Smooth muscle cell (in vitro differentiated cells): ENCODE measurements at regions not wholly inside any gene's neighbourhood (a gene's known extent, or its start where the extent isn't known, plus 50 kb on each side); places are given as distances from the start of the nearest gene placed in this dataset.

Experiments used
- DNase-seq: peaks from one replicate; lab custom pipeline; 2025; ENCODE audit not compliant: unreplicated experiment; lab: John Stamatoyannopoulos, UW
- H2AFZ ChIP-seq: fragments of 200-600 bp; sonication (generic); 2 replicates; pipeline ENCODE4 v1.6.0; 2016; ENCODE audit warnings: antibody characterized with exemption, low read depth, mild to moderate bottlenecking
- H3F3A ChIP-seq: fragments of 200-600 bp; sonication (generic); 2 replicates; pipeline ENCODE4 v1.6.0; 2017; ENCODE audit warnings: antibody characterized with exemption, low read depth
- H3K27ac ChIP-seq: fragments of 200-600 bp; sonication (generic); 2 replicates; pipeline ENCODE4 v1.5.1; 2016; ENCODE audit warnings: low read depth, mild to moderate bottlenecking
- H3K27me3 ChIP-seq: fragments of 200-600 bp; sonication (generic); 2 replicates; pipeline ENCODE4 v1.6.1; 2016; ENCODE audit warnings: low read depth, mild to moderate bottlenecking
- H3K36me3 ChIP-seq: fragments of 200-600 bp; sonication (generic); 2 replicates; pipeline ENCODE4 v1.5.1; 2016; ENCODE audit warnings: low read depth
- H3K4me1 ChIP-seq: fragments of 200-600 bp; sonication (generic); 2 replicates; pipeline ENCODE4 v1.5.1; 2016; ENCODE audit warnings: low read depth
- H3K4me2 ChIP-seq: fragments of 200-600 bp; sonication (generic); 2 replicates; pipeline ENCODE4 v1.6.0; 2016; ENCODE audit warnings: mild to moderate bottlenecking
- H3K4me3 ChIP-seq: fragments of 200-600 bp; sonication (generic); 2 replicates; pipeline ENCODE4 v1.5.1; 2016; ENCODE audit warnings: mild to moderate bottlenecking
- H3K79me2 ChIP-seq: fragments of 200-600 bp; sonication (generic); 2 replicates; pipeline ENCODE4 v1.6.0; 2016; ENCODE audit warnings: low read depth, mild to moderate bottlenecking
- H3K9ac ChIP-seq: fragments of 200-600 bp; sonication (generic); 2 replicates; pipeline ENCODE4 v1.6.0; 2016; ENCODE audit warnings: low read depth
- H3K9me3 ChIP-seq: fragments of 200-600 bp; sonication (generic); replicated peaks from 2 replicates; pipeline ENCODE4 v1.5.1; 2016; ENCODE audit warnings: low read depth
- H4K20me1 ChIP-seq: fragments of 200-600 bp; sonication (generic); 2 replicates; pipeline ENCODE4 v1.6.0; 2016; ENCODE audit warnings: low read depth
- WGBS: methylation state at CpG from one replicate; pipeline ENCODE4 v1.1.7; 2016; ENCODE audit warnings: low lambda C conversion rate; 5-methylcytosine and 5-hydroxymethylcytosine counted together
- TF ChIP-seq, protein P1 (sequence below): fragments of 200-600 bp; sonication (generic); IDR thresholded peaks from 2 replicates; pipeline ENCODE4 v1.5.1; 2017; ENCODE audit warnings: borderline replicate concordance, mild to moderate bottlenecking, antibody characterized with exemption; ENCODE audit not compliant: insufficient read depth, poor library complexity, severe bottlenecking

DNA sequence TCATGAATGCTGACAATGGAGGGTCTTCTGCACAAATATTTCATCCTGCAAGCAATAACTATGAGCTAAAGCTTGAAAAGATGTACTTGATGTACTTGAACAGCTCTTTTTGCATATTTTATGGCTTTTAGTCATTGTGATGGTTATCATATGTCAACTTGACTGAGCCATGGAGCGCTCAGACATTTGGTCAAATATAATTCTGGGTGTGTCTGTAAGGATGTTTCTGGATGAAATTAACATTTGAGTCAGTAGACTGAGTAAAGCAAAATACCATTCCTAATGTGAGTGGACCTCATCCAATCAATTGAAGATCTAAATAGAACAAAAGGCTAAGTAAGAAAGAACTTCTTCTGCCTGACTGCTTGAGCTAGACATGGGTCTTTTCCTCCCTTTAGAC, 509.0 kb downstream of the BCL11A start:
- no peaks in the 10 kb centered on the region for H3K79me2 ChIP-seq
- H4K20me1 ChIP-seq: no peaks in the 10 kb centered on the region
- no peak overlapping the region for H2AFZ ChIP-seq
- H3K9me3 ChIP-seq: no peaks in the 10 kb centered on the region
- no peak overlapping the region for H3K27ac ChIP-seq
- H3K4me2 ChIP-seq: no peak overlapping the region
- H3K4me3 ChIP-seq: no peak overlapping the region
- WGBS: 91% methylated on average over 1 of the region's 1 CpG
- H3K9ac ChIP-seq: no peak overlapping the region
- TF ChIP-seq, protein P1, sequence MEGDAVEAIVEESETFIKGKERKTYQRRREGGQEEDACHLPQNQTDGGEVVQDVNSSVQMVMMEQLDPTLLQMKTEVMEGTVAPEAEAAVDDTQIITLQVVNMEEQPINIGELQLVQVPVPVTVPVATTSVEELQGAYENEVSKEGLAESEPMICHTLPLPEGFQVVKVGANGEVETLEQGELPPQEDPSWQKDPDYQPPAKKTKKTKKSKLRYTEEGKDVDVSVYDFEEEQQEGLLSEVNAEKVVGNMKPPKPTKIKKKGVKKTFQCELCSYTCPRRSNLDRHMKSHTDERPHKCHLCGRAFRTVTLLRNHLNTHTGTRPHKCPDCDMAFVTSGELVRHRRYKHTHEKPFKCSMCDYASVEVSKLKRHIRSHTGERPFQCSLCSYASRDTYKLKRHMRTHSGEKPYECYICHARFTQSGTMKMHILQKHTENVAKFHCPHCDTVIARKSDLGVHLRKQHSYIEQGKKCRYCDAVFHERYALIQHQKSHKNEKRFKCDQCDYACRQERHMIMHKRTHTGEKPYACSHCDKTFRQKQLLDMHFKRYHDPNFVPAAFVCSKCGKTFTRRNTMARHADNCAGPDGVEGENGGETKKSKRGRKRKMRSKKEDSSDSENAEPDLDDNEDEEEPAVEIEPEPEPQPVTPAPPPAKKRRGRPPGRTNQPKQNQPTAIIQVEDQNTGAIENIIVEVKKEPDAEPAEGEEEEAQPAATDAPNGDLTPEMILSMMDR: no peak
- H3F3A ChIP-seq: no peaks in the 10 kb centered on the region
- no peak for DNase-seq
- H3K27me3 ChIP-seq: no peaks in the 10 kb centered on the region
- no peaks in the 10 kb centered on the region for H3K4me1 ChIP-seq
- no peaks in the 10 kb centered on the region for H3K36me3 ChIP-seq

DNA sequence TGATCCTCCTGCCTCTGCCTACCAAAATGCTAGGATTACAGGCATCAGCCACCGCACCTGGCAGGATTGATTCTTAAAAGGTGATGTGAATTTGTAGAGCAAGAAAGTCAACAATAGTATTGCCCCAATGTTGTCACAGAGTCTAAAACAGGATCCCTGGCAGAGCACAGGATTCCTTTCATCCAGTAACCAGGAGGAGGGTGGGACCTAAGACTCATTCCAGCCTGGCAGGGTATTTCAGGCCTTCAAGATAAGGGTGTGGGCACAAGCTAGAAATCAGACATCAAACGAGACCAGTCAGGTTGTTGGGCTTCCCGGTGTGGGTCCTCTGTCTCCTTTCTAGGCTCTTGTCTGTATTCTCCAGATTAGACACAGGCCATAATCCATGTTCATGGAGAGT, 511.4 kb downstream of the BCL11A start:
- TF ChIP-seq, protein P1: no peak
- H3K9ac ChIP-seq: no peak overlapping the region
- no peak overlapping the region for H2AFZ ChIP-seq
- H3F3A ChIP-seq: no peaks in the 10 kb centered on the region
- no peaks in the 10 kb centered on the region for H4K20me1 ChIP-seq
- H3K27ac ChIP-seq: no peak overlapping the region
- no peak overlapping the region for H3K4me3 ChIP-seq
- no peaks in the 10 kb centered on the region for H3K4me1 ChIP-seq
- no peaks in the 10 kb centered on the region for H3K79me2 ChIP-seq
- H3K27me3 ChIP-seq: no peaks in the 10 kb centered on the region
- H3K9me3 ChIP-seq: no peaks in the 10 kb centered on the region
- H3K4me2 ChIP-seq: no peak overlapping the region
- DNase-seq: no peak
- WGBS: 96% methylated on average over 3 of the region's 3 CpGs
- no peaks in the 10 kb centered on the region for H3K36me3 ChIP-seq

DNA sequence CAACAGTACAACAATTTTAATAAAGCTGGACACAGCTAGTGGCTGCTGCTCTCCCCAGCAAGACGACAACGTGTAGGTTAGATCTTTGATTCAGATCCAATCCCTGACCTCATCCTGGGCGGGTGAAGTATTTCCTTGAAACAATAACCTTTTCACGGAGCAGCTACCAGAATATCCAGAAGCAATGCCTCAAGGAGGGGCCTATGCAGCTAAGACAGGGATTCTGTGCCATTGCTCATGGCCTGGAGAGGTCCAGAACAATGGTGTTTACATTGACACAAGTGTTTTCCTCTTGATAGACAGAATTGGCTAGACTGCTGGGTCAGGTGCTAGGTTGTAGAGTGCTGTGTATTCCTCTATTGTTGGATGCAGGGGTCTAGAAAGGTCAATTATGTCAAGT, 520.1 kb downstream of the BCL11A start:
- no peaks in the 10 kb centered on the region for H3K79me2 ChIP-seq
- no peak overlapping the region for H3K4me3 ChIP-seq
- TF ChIP-seq, protein P1: no peak
- H4K20me1 ChIP-seq: no peaks in the 10 kb centered on the region
- no peak overlapping the region for H3K27ac ChIP-seq
- H3K36me3 ChIP-seq: no peaks in the 10 kb centered on the region
- no peak overlapping the region for H3K4me2 ChIP-seq
- no peaks in the 10 kb centered on the region for H3F3A ChIP-seq
- no peak overlapping the region for H3K9ac ChIP-seq
- no peaks in the 10 kb centered on the region for H3K9me3 ChIP-seq
- no peaks in the 10 kb centered on the region for H3K27me3 ChIP-seq
- no peak for DNase-seq
- H3K4me1 ChIP-seq: no peaks in the 10 kb centered on the region
- 87% methylated on average over 4 of the region's 4 CpGs for WGBS
- no peak overlapping the region for H2AFZ ChIP-seq

DNA sequence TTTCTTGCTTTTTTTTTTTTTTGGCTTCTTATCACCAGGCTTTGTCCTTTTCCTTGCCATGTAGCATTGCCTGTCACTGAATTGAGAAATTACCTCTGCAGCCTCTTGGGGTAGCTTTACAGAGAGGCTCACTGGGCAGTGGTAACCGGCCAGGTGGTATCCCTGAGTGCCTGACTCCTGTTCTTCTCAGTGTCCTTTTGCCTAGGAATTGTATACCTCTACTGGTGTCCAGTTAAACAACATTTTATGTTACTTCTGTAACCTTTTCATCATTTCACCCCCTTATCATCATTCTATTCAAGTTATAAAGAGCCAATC, 523.9 kb downstream of the BCL11A start:
- Histone ChIP-seq H3K4me3 (no peak overlapping the region), H3K27me3 (no peaks in the 10 kb centered on the region), H3K27ac (no peak overlapping the region), H3F3A (no peaks in the 10 kb centered on the region), H3K9ac (no peak overlapping the region), H3K4me1 (no peaks in the 10 kb centered on the region), H3K79me2 (no peaks in the 10 kb centered on the region), H3K4me2 (no peak overlapping the region), H2AFZ (no peak overlapping the region), H4K20me1 (no peaks in the 10 kb centered on the region), H3K9me3 (no peaks in the 10 kb centered on the region), H3K36me3 (no peaks in the 10 kb centered on the region)
- 83% methylated on average over 1 of the region's 1 CpG for WGBS
- TF ChIP-seq, protein P1: no peak
- no peak for DNase-seq
